ENCODE measurements at regions not wholly inside any gene's neighbourhood (a gene's known extent, or its start where the extent isn't known, plus 50 kb on each side); places are given as distances from the start of the nearest gene placed in this dataset.

DNA sequence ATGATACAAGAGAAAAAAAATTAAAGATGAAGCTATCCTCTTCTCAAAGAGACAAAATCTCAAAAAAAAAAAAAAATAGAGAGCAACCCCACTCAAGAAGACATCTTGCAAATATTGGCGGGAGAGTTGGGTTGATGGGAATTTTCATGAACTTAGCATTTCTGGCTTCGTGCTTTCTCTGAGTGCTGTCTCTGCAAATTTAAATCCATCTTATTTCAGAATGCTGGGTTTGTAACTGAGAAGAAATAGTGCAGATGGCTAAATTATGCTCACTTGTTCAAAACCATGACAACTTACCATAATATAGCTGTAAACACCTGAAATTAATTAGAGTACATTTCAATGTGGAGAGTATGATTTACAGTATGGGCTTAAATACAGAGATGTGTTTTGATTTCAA, 484.8 kb upstream of the CELF2 start:
- Histone ChIP-seq H3K4me1 (ENCODE audit: control insufficient read depth, extremely low read depth, insufficient read depth, low read length) (no peaks in the 10 kb centered on the region), H4K20me1 (ENCODE audit: control insufficient read depth, extremely low read depth, insufficient read depth, low read length) (no peaks in the 10 kb centered on the region), H3K79me2 (ENCODE audit: control insufficient read depth, insufficient read depth, low read length) (no peaks in the 10 kb centered on the region), H3K27ac (ENCODE audit: control insufficient read depth, insufficient read depth, low read length) (no peak overlapping the region), H3K9ac (ENCODE audit: control insufficient read depth, extremely low read depth, insufficient read depth, low read length) (no peak overlapping the region), H3K4me2 (ENCODE audit: control insufficient read depth, extremely low read depth, insufficient read depth, low read depth, low read length) (no peak overlapping the region), H3K36me3 (ENCODE audit: control insufficient read depth in 2 of 2, extremely low read depth in 1 of 2, insufficient read depth in 2 of 2, low read length in 2 of 2) (no peaks in the 10 kb centered on the region), H3K27me3 (ENCODE audit: control insufficient read depth, extremely low read depth, insufficient read depth, low read length) (no peaks in the 10 kb centered on the region), H3K4me3 (ENCODE audit: control insufficient read depth in 2 of 3, extremely low read depth in 1 of 3, insufficient read depth in 2 of 3, low read depth in 1 of 3, low read length in 3 of 3) (no peak overlapping the region), H3K9me1 (ENCODE audit: control insufficient read depth, extremely low read depth, insufficient read depth, low read length) (no peaks in the 10 kb centered on the region), H2AFZ (ENCODE audit: control insufficient read depth, low read length) (no peak overlapping the region), H3K9me3 (ENCODE audit: control insufficient read depth, low read depth, low read length) (no peaks in the 10 kb centered on the region)
- dilution Hi-C loops (cut with MboI; ENCODE audit: extremely low pct_ligation_motif_present, low sequenced_read_pairs), result no loop called here
- FAIRE-seq, result no peak
- DNase-seq (ENCODE audit: low read depth, low spot score), result no peak
- no peak for TF ChIP-seq EZH2 (IDR thresholded peaks at IDR 0.05; ENCODE audit: low read length)
- TF ChIP-seq, protein P1, sequence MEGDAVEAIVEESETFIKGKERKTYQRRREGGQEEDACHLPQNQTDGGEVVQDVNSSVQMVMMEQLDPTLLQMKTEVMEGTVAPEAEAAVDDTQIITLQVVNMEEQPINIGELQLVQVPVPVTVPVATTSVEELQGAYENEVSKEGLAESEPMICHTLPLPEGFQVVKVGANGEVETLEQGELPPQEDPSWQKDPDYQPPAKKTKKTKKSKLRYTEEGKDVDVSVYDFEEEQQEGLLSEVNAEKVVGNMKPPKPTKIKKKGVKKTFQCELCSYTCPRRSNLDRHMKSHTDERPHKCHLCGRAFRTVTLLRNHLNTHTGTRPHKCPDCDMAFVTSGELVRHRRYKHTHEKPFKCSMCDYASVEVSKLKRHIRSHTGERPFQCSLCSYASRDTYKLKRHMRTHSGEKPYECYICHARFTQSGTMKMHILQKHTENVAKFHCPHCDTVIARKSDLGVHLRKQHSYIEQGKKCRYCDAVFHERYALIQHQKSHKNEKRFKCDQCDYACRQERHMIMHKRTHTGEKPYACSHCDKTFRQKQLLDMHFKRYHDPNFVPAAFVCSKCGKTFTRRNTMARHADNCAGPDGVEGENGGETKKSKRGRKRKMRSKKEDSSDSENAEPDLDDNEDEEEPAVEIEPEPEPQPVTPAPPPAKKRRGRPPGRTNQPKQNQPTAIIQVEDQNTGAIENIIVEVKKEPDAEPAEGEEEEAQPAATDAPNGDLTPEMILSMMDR (optimal IDR thresholded peaks at IDR 0.05 in 1 of 3, IDR thresholded peaks at IDR 0.05 in 1 of 3, conservative IDR thresholded peaks at IDR 0.05 in 1 of 3; ENCODE audit: extremely low read depth in 1 of 3, insufficient read depth in 2 of 3, low read length in 3 of 3), result no peak

- H3K36me3 ChIP-seq (ENCODE audit: control insufficient read depth in 2 of 2, extremely low read depth in 1 of 2, insufficient read depth in 2 of 2, low read length in 2 of 2), result no peaks in the 10 kb centered on the region
- H3K4me1 ChIP-seq (ENCODE audit: control insufficient read depth, extremely low read depth, insufficient read depth, low read length), result no peaks in the 10 kb centered on the region
- TF ChIP-seq, protein P1 (optimal IDR thresholded peaks at IDR 0.05 in 1 of 3, IDR thresholded peaks at IDR 0.05 in 1 of 3, conservative IDR thresholded peaks at IDR 0.05 in 1 of 3; ENCODE audit: extremely low read depth in 1 of 3, insufficient read depth in 2 of 3, low read length in 3 of 3), result no peak
- no peak for TF ChIP-seq EZH2 (IDR thresholded peaks at IDR 0.05; ENCODE audit: low read length)
- H3K4me2 ChIP-seq (ENCODE audit: control insufficient read depth, extremely low read depth, insufficient read depth, low read depth, low read length), result no peak overlapping the region
- H3K9me3 ChIP-seq (ENCODE audit: control insufficient read depth, low read depth, low read length), result no peaks in the 10 kb centered on the region
- no peaks in the 10 kb centered on the region for H3K79me2 ChIP-seq (ENCODE audit: control insufficient read depth, insufficient read depth, low read length)
- no peaks in the 10 kb centered on the region for H3K9me1 ChIP-seq (ENCODE audit: control insufficient read depth, extremely low read depth, insufficient read depth, low read length)
- no peak overlapping the region for H3K27ac ChIP-seq (ENCODE audit: control insufficient read depth, insufficient read depth, low read length)
- FAIRE-seq (peak; percentile 17), DNase-seq (ENCODE audit: low read depth, low spot score) (peak; percentile 7)
- H3K27me3 ChIP-seq (ENCODE audit: control insufficient read depth, extremely low read depth, insufficient read depth, low read length), result no peaks in the 10 kb centered on the region
- H2AFZ ChIP-seq (ENCODE audit: control insufficient read depth, low read length), result no peak overlapping the region
- no peak overlapping the region for H3K9ac ChIP-seq (ENCODE audit: control insufficient read depth, extremely low read depth, insufficient read depth, low read length)
- H3K4me3 ChIP-seq (ENCODE audit: control insufficient read depth in 2 of 3, extremely low read depth in 1 of 3, insufficient read depth in 2 of 3, low read depth in 1 of 3, low read length in 3 of 3), result no peak overlapping the region
- no peaks in the 10 kb centered on the region for H4K20me1 ChIP-seq (ENCODE audit: control insufficient read depth, extremely low read depth, insufficient read depth, low read length)
- dilution Hi-C loops (cut with MboI; ENCODE audit: extremely low pct_ligation_motif_present, low sequenced_read_pairs), result no loop called here
Measured at GRCh38 chr10:10533437-10533836, 484.2 kb upstream of the CELF2 start.
